Psoas muscle (tissue), 7 donors: ENCODE measurements at regions not wholly inside any gene's neighbourhood (a gene's known extent, or its start where the extent isn't known, plus 50 kb on each side); places are given as distances from the start of the nearest gene placed in this dataset.

Source experiments
- ATAC-seq, 4 donors: fragments of 200-7000 bp; cut with Tn5 transposase; one replicate each; pipeline ENCODE4 v1.9.1; 2020; ENCODE audit warnings: moderate library complexity in 3 of 4, mild to moderate bottlenecking in 2 of 4
- DNase-seq, 2 donors: peaks; one replicate each; pipeline ENCODE4 v3.0.0-alpha.2; 2020
- H3K27ac ChIP-seq: fragments of 200-600 bp; one replicate; pipeline ENCODE4 v1.8.0; 2022
- H3K27me3 ChIP-seq, 3 donors: fragments of 200-600 bp in 1 of 3; one replicate each; pipeline versions ENCODE4 v1.6.1 to v1.8.0; 2013 to 2022; ENCODE audit warnings: low read length in 2 of 3, mild to moderate bottlenecking in 2 of 3, moderate library complexity in 1 of 3; ENCODE audit not compliant: insufficient read depth in 3 of 3
- H3K36me3 ChIP-seq, 2 donors: fragments of 200-600 bp in 1 of 2; one replicate each; pipeline versions ENCODE4 v1.6.1 to v1.8.0; 2013 to 2022; ENCODE audit warnings: low read depth in 1 of 2, mild to moderate bottlenecking in 1 of 2, moderate library complexity in 1 of 2; ENCODE audit not compliant: insufficient read depth in 1 of 2
- H3K4me1 ChIP-seq: fragments of 200-600 bp; one replicate; pipeline ENCODE4 v1.8.0; 2022
- H3K4me3 ChIP-seq: fragments of 200-600 bp; one replicate; pipeline ENCODE4 v1.8.0; 2022; ENCODE audit warnings: mild to moderate bottlenecking
- H3K9me3 ChIP-seq: fragments of 200-600 bp; one replicate; pipeline ENCODE4 v1.8.0; 2022
- CTCF ChIP-seq: fragments of 200-600 bp; IDR thresholded peaks from one replicate; pipeline ENCODE4 v1.8.0; 2022; ENCODE audit warnings: antibody characterized with exemption
- WGBS, 3 donors: extraction: QIAGEN DNeasy Blood & Tissue Kit; methylation state at CpG; one replicate each; pipeline versions ENCODE4 v1.1.6 to v1.1.7; 2013; 5-methylcytosine and 5-hydroxymethylcytosine counted together
- intact Hi-C, 2 donors: fragments of 100-400 bp; cut with DNase I; formaldehyde crosslinking; loops; one replicate each; pipeline versions ENCODE4 v1.11.0 to v1.14.2; 2022
- donor health status: healthy with polysubstance abuse.
- donor health status: DM: no; HTN: no; CAD: no; lungs with moderate emphysema.
- donor health status: Bipolar disorder and iron deficiency.
- donor health status: healthy.
- donor health status: DM: yes; HTN: yes; CAD: no.
- donor health status: DM: no; HTN: no; CAD: no.
- donor health status: DM: yes; HTN: yes; CAD: no.

DNA sequence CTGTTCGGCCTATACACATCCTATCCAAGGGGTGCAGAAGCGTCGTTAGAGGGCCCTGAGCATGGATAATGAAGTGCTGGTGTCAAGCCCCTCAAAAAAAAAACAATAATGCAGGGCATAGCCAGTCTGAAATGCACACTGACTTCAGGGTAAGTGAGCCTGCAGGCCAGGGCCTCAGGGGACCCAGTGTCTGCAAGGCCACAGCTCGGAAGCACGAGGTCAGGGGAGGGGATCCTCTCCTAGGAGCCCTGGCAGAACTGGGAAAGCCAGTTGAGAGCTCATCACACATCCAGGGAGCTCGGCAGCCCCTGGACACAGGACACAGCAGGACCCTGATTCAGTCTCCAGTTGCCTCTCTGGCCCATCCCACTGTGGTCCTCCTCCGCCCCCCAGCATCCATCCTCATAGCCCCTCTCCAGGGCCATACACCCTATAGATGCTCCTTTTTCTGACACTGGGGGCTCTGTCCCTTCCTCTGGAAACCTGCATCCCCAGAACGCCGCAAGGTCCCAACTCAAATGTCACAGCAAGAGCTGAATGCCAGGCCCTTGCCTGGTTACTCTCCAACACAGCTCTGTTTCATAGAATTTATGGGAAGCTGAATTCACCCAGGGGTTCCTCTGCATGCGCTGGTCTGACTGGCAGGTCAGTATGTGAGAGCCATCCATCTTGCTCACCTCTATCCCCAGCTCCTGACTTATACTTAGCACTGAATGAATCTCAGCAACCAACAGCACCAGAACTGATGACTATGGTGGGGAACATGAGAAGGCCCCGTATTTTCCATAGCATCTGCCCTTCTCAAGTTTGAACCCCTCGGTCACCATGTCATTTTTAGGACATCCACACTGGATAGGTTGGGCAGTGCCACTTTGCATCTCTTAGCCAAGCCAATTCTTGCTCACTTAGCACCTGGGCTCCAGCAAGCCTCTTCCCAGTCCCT, 717.0 kb upstream of the IGFBP3 start:
- H3K36me3 ChIP-seq, result no peaks in the 10 kb centered on the region
- DNase-seq (no peak), ATAC-seq (no peak)
- no peak for TF ChIP-seq CTCF
- H3K4me1 ChIP-seq, result no peaks in the 10 kb centered on the region
- 75 to 81% (median 77%) methylated on average over 12 of the region's 12 CpGs for WGBS, 3 donors
- no peak overlapping the region for H3K27ac ChIP-seq
- H3K4me3 ChIP-seq, result no peak overlapping the region
- no peaks in the 10 kb centered on the region for H3K9me3 ChIP-seq
- H3K27me3 ChIP-seq, result no peaks in the 10 kb centered on the region
- intact Hi-C loops, result no loop called here

DNA sequence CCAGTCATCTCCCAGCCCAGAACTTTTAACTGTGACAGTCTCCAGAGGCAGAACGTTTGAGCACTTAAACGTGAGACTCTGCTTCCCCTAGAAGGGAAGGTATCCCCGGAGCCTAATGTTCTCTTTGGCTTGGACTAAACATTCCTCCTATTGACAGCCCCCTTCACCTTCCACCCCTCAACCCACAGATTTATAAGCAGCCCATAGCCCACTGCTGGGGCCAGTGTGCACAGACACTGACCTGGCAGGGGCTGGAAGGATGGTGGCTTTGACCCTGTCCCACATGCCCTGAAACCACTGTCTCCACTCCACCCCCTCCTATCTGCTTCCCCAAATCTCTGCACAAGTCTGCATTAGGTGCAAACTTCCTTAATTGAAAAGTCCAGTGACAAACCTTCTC, 715.0 kb upstream of the IGFBP3 start:
- no peak for ATAC-seq

DNA sequence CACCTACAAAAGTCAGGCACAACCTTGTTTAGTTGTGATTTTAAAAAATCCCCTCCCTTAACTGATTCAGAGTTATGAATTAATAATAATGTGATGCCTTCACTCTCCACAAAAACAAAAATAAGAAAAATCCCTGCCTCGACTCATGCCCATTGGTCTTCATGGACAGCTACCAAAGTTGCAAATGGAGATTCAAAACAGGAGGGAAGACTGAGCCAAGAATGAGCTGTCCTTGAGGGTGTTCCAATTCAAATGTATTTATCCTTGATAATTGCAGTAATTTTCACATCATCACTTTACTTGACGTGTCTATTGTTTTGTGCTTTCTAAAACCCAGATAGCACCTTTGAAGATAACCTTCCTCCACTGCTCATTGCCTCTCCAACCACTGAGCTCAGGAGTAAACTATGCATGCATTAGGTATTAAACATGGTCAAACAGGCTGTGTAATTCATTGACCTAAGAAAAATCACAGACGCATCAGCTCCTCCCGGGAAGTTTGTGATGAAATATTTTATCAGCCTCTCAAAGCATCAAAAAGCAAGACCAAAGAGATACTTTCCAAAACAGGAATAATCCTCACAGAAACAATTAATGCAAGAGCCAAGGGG, 712.7 kb upstream of the IGFBP3 start:
- intact Hi-C loops, result no loop called here
- TF ChIP-seq CTCF, result no peak
- DNase-seq, result no peak

More for the DNA sequence above, 715.0 kb upstream of the IGFBP3 start:
- Histone ChIP-seq H3K27ac (no peak overlapping the region), H3K36me3 (no peaks in the 10 kb centered on the region), H3K27me3 (no peaks in the 10 kb centered on the region), H3K4me1 (no peaks in the 10 kb centered on the region), H3K9me3 (no peaks in the 10 kb centered on the region), H3K4me3 (no peak overlapping the region)
- DNase-seq, result no peak
- TF ChIP-seq CTCF, result no peak
- intact Hi-C loops, result no loop called here
- WGBS, 3 donors, result 40 to 63% (median 46%) methylated on average over 3 of the region's 3 CpGs

GRCh38 chr7:46633200-46633599, 712.1 kb upstream of the IGFBP3 start:
- Histone ChIP-seq H3K36me3 (no peaks in the 10 kb centered on the region), H3K27ac (no peak overlapping the region), H3K4me3 (no peak overlapping the region), H3K4me1 (no peaks in the 10 kb centered on the region), H3K27me3 (no peaks in the 10 kb centered on the region), H3K9me3 (no peaks in the 10 kb centered on the region)
- intact Hi-C loops, result no loop called here
- DNase-seq, result no peak
- no peak for ATAC-seq
- WGBS, 3 donors, result 83 to 91% (median 91%) methylated on average over 2 of the region's 2 CpGs
- TF ChIP-seq CTCF, result no peak

More for the DNA sequence above, 712.7 kb upstream of the IGFBP3 start:
- Histone ChIP-seq H3K36me3 (no peaks in the 10 kb centered on the region), H3K27ac (no peak overlapping the region), H3K27me3 (no peaks in the 10 kb centered on the region), H3K9me3 (no peaks in the 10 kb centered on the region), H3K4me1 (no peaks in the 10 kb centered on the region), H3K4me3 (no peak overlapping the region)
- no peak for ATAC-seq
- 44 to 74% (median 48%) methylated on average over 4 of the region's 4 CpGs for WGBS, 3 donors
